ENCODE measurements at regions not wholly inside any gene's neighbourhood (a gene's known extent, or its start where the extent isn't known, plus 50 kb on each side); places are given as distances from the start of the nearest gene placed in this dataset.
"Not testable (repeated sequence)": the region's sequence is repeated elsewhere in the genome, so short reads cannot be mapped to it uniquely, and the experiment has no call there.

- no peak for DNase-seq (ENCODE audit: low read depth in 3 of 3, low spot score in 2 of 3)
These were observed 127.1 kb upstream of the PTPRZ1 start for GRCh38 chr7:121745856-121746255.

- no peak for DNase-seq (ENCODE audit: low read depth in 3 of 3, low spot score in 2 of 3)
These were observed 128.1 kb upstream of the PTPRZ1 start for GRCh38 chr7:121744877-121745276.

- no peak for DNase-seq (ENCODE audit: low read depth in 3 of 3, low spot score in 2 of 3)
These were observed 128.6 kb upstream of the PTPRZ1 start for GRCh38 chr7:121744319-121744718.

- DNase-seq (ENCODE audit: low read depth in 3 of 3, low spot score in 2 of 3) = no peak
These were observed 131.1 kb upstream of the PTPRZ1 start for GRCh38 chr7:121741896-121742295.

- DNase-seq (ENCODE audit: low read depth in 3 of 3, low spot score in 2 of 3) = no peak
These were observed 133.5 kb upstream of the PTPRZ1 start for GRCh38 chr7:121739465-121739864.

GRCh38 chr7:121730869-121731268 lies 142.1 kb upstream of the PTPRZ1 start:
- no peak for DNase-seq (ENCODE audit: low read depth in 3 of 3, low spot score in 2 of 3)

GRCh38 chr7:121714559-121715303 lies 158.2 kb upstream of the PTPRZ1 start:
- DNase-seq (ENCODE audit: low read depth in 3 of 3, low spot score in 2 of 3) = peak in 1 of 3 donors; percentile 2

GRCh38 chr7:121712961-121713360 lies 160.0 kb upstream of the PTPRZ1 start:
- DNase-seq (ENCODE audit: low read depth in 3 of 3, low spot score in 2 of 3) = not testable (repeated sequence)

- DNase-seq (ENCODE audit: low read depth in 3 of 3, low spot score in 2 of 3) = no peak
These were observed 175.1 kb upstream of the PTPRZ1 start for GRCh38 chr7:121697731-121698316.

GRCh38 chr7:121696954-121697353 lies 176.0 kb upstream of the PTPRZ1 start:
- no peak for DNase-seq (ENCODE audit: low read depth in 3 of 3, low spot score in 2 of 3)

GRCh38 chr7:121689749-121690148 lies 183.2 kb upstream of the PTPRZ1 start:
- DNase-seq (ENCODE audit: low read depth in 3 of 3, low spot score in 2 of 3) = no peak

- no peak for DNase-seq (ENCODE audit: low read depth in 3 of 3, low spot score in 2 of 3)
These were observed 191.3 kb upstream of the PTPRZ1 start for GRCh38 chr7:121681700-121682099.

GRCh38 chr7:121676168-121676567 lies 196.8 kb upstream of the PTPRZ1 start:
- no peak for DNase-seq (ENCODE audit: low read depth in 3 of 3, low spot score in 2 of 3)

GRCh38 chr7:121674455-121674854 lies 198.5 kb upstream of the PTPRZ1 start:
- not testable (repeated sequence) for DNase-seq (ENCODE audit: low read depth in 3 of 3, low spot score in 2 of 3)

GRCh38 chr7:121669144-121669543 lies 203.8 kb upstream of the PTPRZ1 start:
- DNase-seq (ENCODE audit: low read depth in 3 of 3, low spot score in 2 of 3) = no peak

- DNase-seq (ENCODE audit: low read depth in 3 of 3, low spot score in 2 of 3) = no peak
These were observed 206.7 kb upstream of the PTPRZ1 start for GRCh38 chr7:121666306-121666705.

- no peak for DNase-seq (ENCODE audit: low read depth in 3 of 3, low spot score in 2 of 3)
These were observed 229.6 kb upstream of the PTPRZ1 start for GRCh38 chr7:121643320-121643719.

GRCh38 chr7:121639705-121640104 lies 233.3 kb upstream of the PTPRZ1 start:
- no peak for DNase-seq (ENCODE audit: low read depth in 3 of 3, low spot score in 2 of 3)

GRCh38 chr7:121638286-121638685 lies 234.7 kb upstream of the PTPRZ1 start:
- no peak for DNase-seq (ENCODE audit: low read depth in 3 of 3, low spot score in 2 of 3)

- DNase-seq (ENCODE audit: low read depth in 3 of 3, low spot score in 2 of 3) = no peak
These were observed 238.2 kb upstream of the FAM3C start for GRCh38 chr7:121634356-121634755.

- no peak for DNase-seq (ENCODE audit: low read depth in 3 of 3, low spot score in 2 of 3)
These were observed 237.1 kb upstream of the FAM3C start for GRCh38 chr7:121633186-121633585.

GRCh38 chr7:121624958-121625357 lies 228.8 kb upstream of the FAM3C start:
- no peak for DNase-seq (ENCODE audit: low read depth in 3 of 3, low spot score in 2 of 3)

All from right renal cortex interstitium (tissue), 3 donors.